GM04504 (cell line): ENCODE measurements at regions not wholly inside any gene's neighbourhood (a gene's known extent, or its start where the extent isn't known, plus 50 kb on each side); places are given as distances from the start of the nearest gene placed in this dataset.
"Not testable (repeated sequence)": the region's sequence is repeated elsewhere in the genome, so short reads cannot be mapped to it uniquely, and the experiment has no call there.

ENCODE experiments used
- DNase-seq: peaks from one replicate; pipeline ENCODE4 v3.0.0-alpha.2; 2012; ENCODE audit warnings: low read depth

DNA sequence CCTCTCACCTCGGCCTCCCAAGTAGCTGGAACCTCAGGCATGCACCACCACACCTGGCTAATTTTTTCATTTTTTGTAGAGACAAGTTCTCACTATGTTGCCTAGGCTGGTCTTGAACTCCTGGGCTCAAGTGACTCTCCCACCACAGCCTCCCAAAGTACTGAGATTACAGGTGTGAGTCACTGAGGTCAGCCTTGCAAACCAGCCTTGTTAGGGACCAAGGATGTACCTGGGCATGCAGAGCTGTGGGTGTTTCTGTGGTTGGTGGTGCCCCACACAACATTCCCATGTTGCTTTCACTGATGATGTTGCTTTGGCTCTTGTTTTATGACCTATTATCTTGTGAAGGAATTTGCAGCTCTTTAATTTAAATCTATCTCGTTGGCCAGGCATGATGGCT, 54.8 kb downstream of the OTUD1 start:
- DNase-seq, result no peak

DNA sequence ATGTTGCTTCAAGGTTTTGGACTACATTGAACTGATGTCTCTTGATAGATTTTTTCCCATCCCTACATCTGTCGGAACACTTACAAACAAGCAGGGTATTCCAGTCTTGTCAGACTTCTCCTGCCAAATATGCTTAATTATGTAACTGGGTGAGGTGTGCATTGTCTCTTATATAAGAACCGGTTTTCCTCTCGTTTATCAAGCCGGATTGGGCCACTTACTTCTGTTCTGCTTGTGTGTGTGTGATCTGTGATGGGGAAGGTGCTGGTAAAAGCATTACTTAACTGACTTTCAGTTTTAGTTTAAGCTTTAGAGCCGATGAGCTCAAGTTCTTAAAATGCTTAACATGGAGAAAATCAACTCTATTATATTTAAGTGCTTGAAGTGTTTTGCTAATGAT, 57.9 kb downstream of the OTUD1 start:
- DNase-seq, result no peak

DNA sequence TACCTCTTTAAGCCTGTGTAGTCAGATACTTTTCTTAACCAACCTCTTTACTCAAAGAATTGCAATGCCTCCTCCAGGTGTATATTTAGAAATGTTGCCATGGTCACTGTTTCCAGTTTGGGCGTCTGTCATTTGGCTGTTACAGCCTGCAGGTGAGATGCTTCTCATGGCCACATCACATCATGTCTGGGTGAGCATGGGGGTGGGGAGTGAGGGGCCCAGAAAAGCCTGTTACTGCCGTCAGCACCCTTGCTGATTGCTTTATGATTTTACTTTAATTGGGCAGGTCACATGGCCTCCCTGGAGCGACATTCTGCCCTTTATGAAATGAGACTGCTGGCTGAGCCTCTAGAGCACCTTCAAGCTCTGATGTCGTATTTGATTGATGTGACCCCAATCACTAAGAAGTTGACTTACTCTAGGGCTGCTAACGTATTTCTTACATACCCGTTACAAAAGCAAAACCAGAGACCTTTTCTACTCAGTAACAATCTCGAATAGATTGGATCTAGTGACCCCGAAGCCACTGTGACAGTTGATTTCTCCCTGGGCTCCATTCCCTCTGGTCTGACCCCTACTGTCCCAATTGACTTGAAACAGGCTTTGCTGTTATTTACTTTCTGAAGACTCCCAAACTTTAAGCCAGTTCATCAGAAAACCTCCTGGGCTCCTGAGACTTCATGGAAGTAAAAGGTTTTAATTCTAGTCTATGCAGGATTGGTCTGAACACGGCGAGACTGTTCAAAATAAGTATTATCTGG, 60.7 kb downstream of the OTUD1 start:
- DNase-seq, result no peak

DNA sequence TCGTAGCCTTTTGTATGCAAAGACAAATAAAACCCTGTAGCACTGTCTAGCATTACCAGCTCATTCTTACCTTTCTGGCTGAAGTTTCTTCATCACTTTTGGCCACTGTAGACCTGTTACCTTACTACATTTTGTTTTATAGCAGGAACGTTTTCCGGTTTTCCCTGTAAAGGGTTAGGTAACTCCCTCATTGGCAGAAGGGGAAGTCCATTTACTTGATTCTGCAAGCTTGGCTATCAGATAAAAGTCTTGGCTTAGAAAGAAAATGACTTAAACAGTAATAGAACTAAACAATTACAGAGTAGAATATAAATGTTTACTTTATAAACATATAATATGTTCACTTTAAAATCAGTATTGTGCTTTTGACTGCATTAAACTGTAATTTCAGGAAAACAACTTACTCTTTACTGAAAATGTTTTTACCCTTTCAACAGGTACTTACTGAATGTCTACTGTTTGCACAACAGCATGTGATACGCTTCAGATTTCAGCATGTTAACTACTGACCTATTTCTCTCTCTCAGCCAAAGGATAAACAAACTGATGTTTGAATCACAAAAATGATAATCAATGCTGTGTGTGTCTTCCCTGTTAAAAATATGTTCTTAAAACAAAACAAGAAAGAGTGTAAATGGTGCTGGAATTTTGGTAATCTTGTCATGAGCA, 67.1 kb downstream of the OTUD1 start:
- DNase-seq, result no peak

DNA sequence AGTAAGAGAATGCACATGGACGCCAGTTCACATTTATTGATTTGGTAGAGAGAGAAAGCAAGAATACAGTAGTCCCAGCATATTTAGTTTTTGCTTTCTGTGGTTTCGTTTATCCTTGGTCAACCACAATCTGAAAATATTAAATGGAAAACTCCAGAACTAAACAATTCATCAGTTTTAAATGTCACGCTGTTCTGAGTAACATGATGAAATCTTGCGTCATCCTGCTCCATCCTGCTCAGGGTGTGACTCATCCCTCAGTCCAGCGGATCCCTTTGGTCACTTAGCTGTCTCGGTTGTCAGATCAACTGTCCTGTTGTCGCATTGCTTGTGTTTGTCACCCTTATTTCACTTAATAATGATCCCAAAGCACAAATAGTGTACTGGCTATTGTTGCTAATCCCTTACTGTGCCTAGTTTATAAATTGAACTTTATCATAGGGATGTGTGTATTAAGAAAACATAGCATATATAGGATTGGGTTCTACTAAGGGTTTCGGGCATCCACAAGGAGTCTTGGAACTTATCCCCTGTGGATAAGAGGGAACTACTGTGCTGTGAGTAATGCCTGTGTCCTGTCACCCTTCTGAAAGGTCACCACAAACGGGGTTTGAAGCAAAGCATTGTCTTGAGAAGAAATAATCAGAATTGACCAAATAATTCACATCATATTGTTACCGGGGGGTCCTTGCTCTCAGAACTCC, 73.6 kb downstream of the OTUD1 start:
- peak; percentile 17 for DNase-seq

DNA sequence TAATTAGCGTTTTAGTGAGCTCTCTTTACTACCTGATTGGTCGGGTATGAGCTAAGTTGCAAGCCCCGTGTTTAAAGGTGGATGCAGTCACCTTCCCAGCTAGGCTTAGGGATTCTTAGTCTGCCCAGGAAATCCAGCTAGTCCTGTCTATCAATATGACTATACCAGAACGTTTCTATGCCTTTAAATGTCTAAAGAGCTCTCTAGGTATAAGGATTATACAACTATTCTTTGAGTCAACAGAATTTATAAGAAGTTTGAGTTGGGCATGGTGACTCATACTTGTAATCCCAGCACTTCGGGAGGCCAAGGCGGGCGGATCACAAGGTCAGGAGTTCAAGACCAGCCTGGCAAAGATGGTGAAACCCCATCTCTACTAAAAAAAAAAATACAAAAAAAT, 74.7 kb downstream of the OTUD1 start:
- DNase-seq, result not testable (repeated sequence)

DNA sequence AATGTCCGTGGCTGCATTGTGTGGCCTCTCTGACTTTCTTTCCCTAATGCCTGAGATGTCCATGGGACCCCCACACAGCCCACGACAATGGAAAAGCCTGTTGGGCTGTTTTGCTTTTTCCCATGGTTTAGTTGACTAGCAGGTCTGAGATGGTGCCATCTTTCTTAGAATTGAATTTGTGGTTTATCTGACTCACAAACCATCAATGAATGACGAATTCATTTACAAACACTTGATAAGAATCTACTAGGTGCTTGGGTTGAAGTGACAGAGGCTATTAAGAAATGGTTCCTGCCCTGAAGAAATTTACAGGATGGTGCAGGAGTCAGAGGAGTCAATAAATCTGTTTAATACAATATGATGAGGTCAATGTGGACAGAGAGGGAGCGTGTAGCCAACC, 75.4 kb downstream of the OTUD1 start:
- DNase-seq, result no peak

DNA sequence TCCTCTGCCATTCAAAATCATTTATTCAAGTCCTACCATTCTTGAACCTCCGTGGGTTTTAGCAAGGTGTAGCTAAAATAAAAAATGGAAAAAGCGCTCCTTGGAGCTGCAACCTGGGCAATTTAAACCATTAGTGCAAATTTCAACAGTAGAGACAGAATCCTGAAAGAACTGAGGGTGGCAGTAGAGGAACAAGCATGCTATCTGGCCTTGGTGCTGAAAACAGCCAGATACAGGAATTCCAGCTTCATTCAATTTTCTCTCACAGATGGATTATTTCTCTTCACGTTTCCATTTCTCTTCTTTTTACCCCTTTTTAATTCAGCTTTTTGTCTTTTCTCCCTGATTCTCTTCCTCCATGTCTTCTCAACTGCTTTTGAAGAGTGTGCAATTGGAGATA, 77.7 kb downstream of the OTUD1 start:
- no peak for DNase-seq

DNA sequence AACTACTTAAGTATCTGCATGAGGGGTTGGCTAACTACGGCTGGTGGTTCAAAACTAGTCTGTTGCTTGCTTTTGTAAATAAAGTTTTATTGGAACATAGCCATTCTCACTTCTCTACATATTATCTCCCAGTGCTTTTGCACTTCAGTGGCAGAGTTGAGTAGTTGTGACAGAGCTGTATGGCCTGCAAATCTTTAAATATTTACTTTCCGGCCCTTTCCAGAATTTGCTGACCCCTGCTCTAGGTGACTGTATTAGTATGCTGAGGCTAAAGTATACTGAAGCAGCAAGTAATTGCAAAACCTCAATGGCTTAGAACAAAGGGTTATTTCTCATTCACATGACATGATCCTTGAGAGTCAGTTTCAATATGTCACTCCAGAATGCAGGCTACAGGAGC, 78.3 kb downstream of the OTUD1 start:
- no peak for DNase-seq

DNA sequence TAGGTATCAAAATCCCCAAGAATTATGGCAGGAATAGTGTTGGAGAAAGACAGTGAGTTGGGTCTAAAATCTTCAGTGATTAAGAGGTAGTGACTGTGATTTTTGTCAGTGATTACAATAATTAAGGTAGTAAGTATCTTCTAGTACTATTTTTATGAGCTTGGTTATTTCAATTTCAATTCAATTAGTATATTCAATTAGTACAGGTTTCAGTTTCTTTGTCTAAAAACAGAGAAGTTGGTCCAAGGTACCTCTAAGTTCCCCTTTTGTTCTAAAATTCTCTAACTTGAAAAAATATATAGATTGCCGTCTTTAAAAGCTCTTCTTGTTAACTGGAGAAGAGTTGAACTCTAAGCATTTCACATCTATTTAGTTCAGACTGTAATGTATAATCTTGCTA, 82.9 kb downstream of the OTUD1 start:
- DNase-seq, result no peak

DNA sequence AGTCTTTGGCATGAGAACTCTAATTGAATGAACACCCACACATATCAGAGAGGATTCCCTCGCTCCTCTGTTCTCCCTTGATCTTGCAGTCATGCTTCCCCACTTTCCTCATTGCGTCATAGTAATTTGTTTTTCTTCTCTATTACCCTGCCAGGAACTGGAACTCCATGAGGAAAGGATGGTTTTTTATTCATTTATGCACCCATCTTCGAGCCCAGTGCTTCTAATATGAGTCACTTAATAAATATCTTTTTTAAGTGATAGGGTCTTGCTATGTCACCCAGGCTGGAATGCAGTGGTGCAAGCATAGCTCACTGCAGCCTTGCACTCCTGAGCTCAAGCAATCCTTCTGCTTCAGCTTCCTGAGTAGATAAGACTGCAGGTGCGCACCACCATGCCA, 83.5 kb downstream of the OTUD1 start:
- no peak for DNase-seq

DNA sequence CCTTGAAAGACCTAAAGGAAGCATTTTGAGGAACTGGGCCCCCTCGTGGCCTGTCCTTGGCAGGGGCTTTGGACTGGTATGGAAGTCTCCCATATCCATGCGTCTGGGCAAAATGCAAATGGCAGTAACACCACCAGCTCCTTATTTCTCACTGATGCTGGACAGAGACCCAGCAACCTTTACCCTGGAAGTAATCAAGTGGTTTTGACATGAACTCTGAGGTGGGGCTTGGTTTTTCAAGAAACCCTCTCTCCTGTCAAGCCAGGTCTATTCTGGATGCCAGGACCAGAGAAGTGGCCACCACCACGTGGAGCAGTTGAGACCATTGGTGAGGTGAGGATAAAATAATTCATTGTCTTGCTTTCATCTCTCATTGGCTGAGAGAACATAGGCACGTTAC, 84.4 kb downstream of the OTUD1 start:
- DNase-seq, result no peak

DNA sequence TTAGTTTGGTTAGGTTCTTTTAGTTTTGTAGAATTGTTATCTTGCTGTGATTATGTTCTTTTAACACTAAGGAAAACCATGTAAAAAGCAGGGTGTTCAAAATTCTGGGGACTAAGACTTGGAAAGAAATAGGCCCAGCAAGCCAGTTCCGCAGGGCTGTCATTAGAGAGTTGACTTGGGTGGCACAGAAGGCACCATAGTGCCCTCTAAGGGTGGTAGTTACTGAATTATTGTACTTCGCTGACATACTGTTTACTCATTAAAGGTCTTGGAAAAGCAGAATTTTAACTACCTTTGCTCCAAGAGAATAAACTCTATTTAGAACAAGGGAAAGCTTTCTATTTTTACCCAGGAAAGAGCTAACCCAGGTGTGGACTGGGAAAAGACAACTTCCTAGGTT, 86.5 kb downstream of the OTUD1 start:
- DNase-seq, result no peak

DNA sequence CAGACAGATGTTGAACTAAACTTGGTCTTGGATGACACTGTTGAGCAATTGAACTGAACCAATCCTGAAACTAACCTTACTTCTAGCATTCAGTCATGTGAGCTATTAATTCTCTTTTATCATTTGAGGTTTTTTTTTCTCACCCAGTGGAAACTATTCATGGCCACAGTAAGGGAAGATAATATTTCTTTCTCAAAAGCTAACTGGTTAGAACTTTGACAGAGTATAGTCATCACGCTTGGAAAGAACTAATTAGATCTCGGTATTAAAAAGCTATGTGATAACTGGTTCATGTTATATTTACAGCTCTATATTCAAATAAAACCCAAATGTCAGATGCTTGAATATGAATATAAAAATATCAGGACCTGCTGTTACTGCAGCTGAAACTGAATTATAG, 89.5 kb downstream of the OTUD1 start:
- no peak for DNase-seq

DNA sequence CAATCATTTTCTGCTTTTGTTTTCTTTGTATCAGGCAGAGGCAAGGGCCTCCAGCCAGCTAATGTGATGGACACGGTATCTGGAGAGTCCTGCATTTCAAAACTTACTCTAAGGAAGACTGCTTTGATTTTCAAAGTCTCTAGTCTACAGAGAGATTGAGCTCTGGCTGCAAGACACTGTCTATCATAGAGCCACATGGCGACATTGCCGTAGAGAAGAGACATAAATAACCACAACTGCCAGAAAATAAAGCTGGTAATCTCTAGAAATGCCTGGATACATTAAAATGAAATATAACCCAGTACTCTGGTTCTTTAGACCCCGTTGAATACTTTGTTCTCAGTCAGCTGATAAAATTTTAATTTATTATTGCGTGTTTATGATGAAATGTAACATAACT, 90.8 kb downstream of the OTUD1 start:
- no peak for DNase-seq

DNA sequence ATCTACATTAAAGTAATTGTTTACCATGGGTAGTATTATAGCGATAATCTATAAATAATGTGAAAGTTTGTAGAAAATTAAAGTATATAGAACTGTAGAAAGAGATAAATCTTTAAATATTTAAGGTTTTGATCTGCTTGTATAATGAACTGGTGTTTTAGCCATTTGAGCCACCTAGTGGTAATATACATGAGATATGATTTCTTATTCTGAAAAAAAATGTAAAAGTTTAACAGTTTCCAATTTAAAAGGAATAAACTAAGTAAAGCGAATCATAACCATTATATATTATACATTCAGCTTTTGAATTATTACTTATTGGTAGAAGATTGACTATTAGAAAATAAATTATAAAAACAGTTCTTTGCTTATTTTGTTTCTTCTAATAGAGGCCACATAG, 91.2 kb downstream of the OTUD1 start:
- no peak for DNase-seq

DNA sequence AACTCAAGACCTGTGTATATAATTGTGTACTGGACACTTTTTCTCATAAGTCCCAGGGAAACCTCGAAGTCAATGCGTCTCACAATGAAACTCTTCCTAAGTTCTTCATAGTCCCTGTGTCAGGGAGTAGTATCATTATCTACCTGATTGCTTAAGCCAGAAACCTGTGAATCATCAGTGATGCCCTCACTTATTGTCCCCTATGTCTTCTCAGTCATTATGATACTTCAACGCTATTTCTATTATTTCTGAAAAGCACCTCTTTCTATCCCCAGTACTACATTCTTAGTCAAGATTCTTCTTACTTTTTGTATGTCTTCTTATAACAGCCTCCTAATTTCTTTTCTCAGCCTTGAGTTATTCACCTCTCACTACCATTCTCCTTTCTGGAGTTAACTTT, 94.3 kb downstream of the OTUD1 start:
- no peak for DNase-seq

DNA sequence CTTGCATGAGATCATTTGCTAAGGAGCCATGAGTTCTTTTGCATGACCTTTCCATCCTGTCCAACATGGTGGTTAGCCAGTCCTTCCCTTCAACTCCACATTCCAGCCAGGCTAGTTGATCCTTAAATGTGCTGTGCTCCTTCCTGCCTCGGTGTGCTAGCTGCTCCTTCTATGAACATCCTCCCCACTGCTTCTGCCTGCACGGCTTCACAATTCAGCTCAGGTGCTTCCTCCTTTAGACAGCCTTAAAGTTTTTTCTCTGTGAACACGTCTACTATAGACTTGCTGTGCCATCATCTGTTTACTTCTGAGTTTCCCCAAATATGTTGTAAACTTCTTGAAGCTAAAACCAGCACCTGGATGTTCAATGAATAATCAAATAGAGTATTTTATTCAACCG, 95.5 kb downstream of the OTUD1 start:
- no peak for DNase-seq

DNA sequence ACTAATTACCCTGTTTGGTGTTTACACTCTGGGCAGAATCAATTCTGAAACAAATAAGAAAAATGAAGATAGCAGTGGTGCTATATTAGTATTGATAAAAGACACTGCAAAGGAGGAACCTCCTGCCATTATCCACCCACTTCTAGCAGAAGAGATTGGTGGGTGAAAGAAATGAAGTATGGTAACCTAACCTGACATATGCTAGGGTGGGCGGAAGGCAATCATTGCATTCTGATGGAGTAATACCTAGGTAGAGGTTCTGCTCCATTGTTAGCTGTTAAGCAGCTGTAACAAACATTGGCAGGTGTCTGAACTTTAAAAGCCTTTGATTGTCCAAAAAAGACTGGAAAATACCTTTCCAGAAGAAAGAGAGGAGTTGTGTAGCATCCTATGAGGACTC, 95.9 kb downstream of the OTUD1 start:
- no peak for DNase-seq

DNA sequence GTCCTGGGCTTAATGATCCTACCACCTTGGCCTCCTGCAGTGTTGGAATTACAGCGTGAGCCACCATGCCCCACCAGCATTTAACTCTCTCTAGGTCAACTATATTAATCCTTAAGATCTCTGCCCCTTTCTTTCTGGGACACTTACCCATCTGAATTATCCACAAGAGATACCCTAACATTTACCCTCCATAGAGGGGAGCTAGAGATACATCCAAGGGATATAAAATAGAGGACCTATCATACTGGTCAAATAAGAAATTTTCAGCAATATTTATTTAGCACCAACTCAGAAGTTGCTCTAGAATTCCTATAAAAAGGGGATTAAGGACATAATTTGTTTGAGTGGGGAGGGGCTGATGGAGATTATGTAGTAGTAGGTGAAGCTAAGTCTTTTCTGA, 96.5 kb downstream of the OTUD1 start:
- DNase-seq, result no peak

DNA sequence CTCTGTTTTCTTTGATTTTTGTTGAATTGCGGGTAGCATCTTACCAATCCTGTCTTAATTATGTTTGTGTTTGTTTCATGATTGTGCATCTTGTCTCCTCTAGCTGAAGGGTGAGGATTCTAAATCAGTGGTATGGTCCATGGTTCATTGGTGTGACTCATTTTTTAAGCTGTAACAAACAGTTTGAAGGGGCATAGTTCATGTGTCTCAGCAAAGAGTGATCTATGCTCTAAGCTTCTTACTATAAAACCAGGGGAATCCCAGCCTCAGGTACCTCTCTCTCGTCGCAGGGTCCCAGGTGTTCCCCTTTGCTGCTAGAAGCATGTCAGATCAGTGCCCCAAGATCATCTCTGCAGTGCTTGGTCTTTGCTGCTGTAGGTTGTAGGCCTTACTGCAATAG, 100.1 kb downstream of the OTUD1 start:
- no peak for DNase-seq

DNA sequence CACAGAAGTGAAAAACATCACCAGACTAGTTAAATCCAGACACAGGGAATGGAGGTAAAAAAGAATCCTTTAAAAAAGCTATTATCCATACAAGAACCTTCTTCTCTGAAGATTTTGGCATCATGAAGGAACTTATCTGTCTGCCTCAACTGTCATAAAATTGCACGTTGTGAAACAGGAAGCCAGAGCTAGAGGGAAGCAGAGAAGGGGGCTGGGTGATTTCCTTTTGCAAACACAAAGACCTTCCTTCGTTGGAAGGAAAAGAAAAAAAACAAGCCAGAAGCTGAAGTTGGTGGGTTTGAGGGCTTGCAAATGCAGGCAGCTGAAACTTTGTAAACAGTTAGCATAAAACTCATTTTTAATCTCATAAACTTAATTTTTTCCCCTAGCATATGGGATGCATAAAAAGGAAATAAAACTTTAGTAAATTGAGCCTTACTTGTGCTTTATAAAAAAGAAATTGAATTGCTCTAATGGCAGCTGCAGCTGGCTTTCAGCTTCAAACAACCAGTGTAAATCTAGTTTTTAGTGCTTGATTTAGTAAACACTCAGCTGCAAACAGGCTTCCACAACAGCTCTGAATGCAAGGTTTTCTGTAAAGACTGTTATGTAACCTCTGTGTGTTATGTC, 101.6 kb downstream of the OTUD1 start:
- no peak for DNase-seq
